NOMO-1 treated with DMSO at 0.1 percent for 48 hours (cell line): ENCODE measurements at regions not wholly inside any gene's neighbourhood (a gene's known extent, or its start where the extent isn't known, plus 50 kb on each side); places are given as distances from the start of the nearest gene placed in this dataset.

Source experiments
- DNase-seq: peaks from one replicate; lab custom pipeline; 2025; ENCODE audit not compliant: unreplicated experiment; lab: John Stamatoyannopoulos, UW

DNA sequence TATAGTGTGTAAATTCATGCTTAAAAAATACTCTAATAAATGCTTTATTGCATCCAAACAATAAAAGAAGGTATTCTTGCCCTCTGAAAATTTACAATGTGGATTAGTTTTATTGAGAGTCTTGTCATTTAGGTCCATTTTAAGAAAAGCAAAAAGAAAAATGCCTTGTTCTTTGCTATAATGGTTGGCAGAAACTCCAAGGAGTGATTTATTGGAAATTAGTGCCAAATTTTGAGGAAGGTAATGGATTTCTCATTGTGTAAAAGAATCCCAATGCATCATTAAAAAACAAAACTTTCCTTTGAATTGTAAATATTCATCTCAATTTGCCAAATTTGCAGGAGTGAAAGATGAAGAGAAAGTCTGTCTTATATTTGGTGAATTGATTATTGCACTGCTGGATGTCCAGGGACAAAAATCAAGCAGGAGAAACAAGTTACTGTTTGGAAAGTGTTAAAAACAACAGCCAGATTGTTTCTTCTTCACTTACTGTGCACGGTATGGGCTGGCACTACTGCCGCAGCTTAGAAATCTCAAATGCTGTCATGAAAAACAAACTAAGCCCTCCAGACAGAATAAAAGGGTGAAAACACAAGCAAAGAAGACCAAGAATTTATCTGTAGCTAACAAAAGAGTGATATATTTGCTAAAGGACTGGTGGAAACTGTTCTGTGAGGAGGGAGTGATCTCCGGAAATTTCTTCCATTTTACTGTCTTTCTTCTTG, 511.7 kb downstream of the TMTC2 start:
- no peak for DNase-seq

DNA sequence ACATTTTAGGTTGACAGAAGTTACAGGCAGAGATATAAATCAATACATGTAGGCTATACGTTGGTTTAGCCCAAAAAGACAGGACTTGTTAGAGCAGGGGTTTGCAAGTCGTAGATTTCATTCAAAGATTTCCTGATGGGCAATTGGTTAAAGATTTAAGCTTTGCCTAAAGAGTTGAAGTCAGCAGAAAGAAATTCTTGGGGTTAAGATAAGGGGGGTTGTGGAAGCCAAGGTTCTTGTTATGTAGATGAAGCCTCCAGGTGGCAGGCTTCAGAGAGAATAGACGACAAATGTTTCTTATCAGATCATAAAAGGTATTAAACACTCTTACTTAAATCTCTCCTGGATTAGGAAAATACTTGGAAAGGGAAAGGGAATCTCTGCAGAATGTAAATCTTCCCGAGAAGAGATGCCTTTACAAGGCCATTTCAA, 510.8 kb downstream of the TMTC2 start:
- no peak for DNase-seq

DNA sequence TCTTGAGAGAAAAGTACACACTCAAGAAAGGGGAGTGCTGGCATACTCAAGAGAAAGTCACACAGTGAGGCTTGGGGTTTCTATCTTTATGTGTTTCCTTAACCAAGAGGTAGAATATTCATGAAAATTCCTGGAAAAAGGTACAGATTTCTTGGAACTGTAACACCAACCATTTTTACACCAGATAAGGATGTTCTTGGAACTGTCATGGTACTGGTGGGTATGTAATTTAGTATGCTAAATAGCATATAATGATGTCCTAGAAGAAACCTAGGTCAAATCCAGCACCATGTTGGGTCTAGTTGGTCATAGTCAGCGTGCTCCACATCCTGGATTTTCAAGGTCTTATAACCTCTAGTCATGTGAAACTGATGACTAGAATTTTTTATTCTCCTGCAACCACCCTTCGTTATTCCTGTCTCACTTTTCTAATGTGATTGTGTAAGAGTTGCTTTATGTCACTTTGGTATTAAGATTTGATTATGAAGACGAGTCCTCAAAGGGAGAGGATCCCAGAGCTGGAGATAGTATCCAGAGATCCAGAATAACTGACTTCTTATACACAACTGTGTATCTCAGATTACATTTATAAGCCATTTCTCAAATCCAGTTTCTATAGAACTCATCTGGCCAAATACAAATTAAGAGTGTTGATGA, 510.1 kb downstream of the TMTC2 start:
- no peak for DNase-seq

DNA sequence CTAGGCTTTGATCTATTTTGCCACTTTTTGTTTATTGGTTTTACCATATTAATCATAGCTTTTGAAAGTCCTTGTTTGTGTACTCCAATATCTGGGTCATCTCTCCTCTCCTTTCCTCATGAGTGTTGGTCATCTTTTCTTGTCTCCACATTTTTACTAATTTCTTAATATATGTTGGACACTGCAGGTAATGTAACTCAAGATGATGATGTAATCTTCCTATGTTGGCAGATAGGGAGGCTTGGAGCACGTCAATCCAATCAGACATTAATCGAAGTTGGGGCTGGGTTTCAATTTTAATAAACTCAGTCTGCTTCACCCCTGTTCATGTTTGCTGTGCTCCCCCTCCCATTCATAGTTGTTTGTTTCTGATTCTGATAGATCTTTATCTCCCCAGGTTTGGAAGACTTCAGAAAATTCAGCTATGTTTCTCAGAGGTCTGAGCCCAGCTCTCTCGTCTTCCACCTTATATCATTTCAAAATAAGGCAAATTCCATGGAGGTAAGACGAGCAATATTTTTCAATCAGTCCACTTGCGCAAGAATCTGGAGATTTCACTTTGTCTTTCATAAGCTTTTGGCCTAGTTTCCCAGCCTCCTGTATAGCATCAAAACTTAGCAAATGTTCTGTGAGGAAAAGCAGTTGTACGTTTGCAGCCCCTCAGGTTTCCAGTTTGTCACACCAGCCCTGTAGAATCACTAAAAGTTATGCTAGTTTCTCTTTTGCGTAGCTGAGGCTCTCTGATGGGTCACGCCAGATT, 504.1 kb downstream of the TMTC2 start:
- no peak for DNase-seq

DNA sequence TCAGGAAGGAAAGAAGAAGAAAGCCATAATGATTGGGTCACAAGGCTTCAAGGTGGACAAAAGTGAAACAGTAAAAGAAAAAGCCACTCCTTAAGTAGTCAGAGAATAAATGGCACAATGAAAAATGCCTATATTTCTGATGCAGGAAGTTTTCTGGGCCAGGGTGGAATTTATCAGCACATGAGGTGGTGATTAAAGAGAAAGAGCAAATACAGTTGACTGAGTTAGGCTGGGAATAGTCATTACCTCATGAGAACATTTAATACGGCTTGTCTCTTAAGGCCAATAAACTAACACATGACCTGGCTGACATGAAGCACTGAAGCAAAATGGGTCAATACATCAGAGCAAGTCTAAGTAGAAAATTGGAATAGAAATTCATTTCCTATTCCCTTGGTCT, 499.7 kb downstream of the TMTC2 start:
- no peak for DNase-seq

DNA sequence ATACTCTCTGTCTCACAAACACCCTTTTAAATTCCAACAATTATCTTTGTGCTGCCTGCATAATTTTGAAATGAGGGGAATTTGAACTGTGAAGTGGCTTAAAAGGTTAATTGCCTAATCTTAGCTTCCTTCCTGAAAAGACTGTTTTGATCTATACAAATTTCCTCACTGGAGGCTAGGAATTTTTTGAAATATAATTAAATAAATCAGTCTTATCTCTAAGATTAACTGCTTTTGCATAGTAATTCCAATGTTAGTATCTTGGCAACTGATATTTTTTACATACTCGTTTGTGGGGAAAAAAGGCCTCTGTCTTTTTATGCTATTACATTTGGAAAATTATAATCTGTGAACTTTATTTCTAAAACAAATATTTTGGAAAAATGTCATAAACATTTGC, 498.5 kb downstream of the TMTC2 start:
- no peak for DNase-seq
